ENCODE measurements at regions not wholly inside any gene's neighbourhood (a gene's known extent, or its start where the extent isn't known, plus 50 kb on each side); places are given as distances from the start of the nearest gene placed in this dataset.

DNA sequence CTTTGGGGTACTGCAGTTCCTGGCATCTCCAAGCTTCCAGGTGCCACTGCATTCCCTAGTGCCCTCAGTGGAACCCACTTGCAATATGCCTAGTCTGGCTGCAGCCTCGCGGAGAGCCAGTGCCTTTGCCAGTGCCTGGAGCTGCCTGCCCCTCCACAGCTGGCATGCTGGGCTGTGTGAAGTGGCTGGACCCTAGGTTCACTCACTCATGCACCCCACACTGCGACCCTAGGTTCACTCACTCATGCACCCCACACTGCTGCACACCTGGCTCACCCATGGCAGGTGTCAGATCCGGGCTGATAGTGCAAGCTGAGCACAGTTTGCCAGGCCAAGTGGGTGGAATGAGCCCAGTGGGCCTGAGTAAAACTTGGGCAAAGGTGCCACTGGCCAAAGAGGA is 253.0 kb upstream of the NDST4 start:
- no peak overlapping the region for H3K4me3 ChIP-seq (ENCODE audit: low read depth, low read length)
- POLR2A ChIA-PET: no interaction called here
- CTCF ChIA-PET: no interaction called here

DNA sequence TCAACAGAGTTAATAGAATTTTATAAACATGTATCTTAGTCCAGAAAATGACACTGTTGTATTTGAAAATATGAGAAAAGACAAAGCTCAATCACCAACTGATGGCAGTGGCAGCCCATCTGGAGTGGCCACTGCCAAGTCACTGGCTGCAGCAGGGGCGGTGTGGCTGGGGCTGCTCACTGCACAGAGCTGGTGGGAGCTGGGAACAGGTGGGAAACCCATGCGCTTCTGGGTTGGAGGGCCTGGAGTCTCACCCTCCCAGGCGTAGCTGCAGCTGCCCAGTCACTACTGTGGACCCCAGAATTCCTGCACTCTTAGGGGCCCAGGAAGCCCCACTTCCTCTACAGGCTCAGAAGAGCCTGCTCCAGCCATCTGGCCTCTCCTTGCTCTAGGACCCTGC is 251.8 kb upstream of the NDST4 start:
- ChIA-PET CTCF (no interaction called here), POLR2A (no interaction called here)
- H3K4me3 ChIP-seq (ENCODE audit: low read depth, low read length): no peak overlapping the region
- DNase-seq (ENCODE audit: low read depth, low spot score): no peak
- TF ChIP-seq, protein P1, sequence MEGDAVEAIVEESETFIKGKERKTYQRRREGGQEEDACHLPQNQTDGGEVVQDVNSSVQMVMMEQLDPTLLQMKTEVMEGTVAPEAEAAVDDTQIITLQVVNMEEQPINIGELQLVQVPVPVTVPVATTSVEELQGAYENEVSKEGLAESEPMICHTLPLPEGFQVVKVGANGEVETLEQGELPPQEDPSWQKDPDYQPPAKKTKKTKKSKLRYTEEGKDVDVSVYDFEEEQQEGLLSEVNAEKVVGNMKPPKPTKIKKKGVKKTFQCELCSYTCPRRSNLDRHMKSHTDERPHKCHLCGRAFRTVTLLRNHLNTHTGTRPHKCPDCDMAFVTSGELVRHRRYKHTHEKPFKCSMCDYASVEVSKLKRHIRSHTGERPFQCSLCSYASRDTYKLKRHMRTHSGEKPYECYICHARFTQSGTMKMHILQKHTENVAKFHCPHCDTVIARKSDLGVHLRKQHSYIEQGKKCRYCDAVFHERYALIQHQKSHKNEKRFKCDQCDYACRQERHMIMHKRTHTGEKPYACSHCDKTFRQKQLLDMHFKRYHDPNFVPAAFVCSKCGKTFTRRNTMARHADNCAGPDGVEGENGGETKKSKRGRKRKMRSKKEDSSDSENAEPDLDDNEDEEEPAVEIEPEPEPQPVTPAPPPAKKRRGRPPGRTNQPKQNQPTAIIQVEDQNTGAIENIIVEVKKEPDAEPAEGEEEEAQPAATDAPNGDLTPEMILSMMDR (IDR thresholded peaks at IDR 0.05; ENCODE audit: insufficient read depth, low read length, missing control alignments): no peak

More for the DNA sequence above, 253.0 kb upstream of the NDST4 start:
- TF ChIP-seq, protein P1 (IDR thresholded peaks at IDR 0.05; ENCODE audit: insufficient read depth, low read length, missing control alignments): no peak
- DNase-seq (ENCODE audit: low read depth, low spot score): no peak

DNA sequence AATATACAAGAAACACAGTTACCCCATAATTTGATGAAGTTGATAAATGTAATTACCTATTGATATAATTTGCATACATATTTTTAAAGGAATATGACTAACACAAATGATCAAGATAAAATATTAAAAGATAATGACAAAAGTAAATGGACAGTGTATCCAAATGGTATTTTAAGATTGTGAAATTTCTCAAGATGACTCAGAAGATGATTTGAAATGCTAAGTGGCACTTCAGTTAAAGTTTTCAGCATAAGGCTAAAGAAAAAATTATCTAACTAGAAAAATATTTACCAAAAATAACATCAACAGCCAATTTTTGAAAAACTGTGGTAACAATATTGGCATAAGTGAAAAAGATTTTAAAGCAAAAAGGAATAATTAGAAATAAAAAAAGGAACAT is 248.4 kb upstream of the NDST4 start:
- CTCF ChIA-PET: no interaction called here
- POLR2A ChIA-PET: no interaction called here
- H3K4me3 ChIP-seq (ENCODE audit: low read depth, low read length): no peak overlapping the region
- no peak for DNase-seq (ENCODE audit: low read depth, low spot score)
- TF ChIP-seq, protein P1 (IDR thresholded peaks at IDR 0.05; ENCODE audit: insufficient read depth, low read length, missing control alignments): no peak

DNA sequence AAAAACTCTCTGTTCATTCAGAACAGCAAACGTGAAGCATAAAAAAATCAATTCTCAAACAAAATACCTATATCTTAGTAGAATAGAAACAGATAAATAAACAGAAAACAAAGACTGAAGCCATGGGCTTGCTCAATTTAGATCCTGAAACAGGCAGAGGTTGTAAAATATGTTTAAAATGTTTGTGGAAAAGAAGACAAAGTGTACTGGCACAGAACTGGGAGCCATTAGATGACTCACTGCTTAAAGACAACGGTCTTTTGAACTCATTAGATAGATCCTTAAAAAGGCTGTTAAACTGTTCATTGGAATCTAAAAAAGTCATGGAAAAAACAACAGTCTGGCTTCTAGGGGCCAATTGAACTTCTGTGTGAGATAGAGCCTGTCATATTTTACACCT is 247.0 kb upstream of the NDST4 start:
- H3K4me3 ChIP-seq (ENCODE audit: low read depth, low read length): no peak overlapping the region
- ChIA-PET CTCF (no interaction called here), POLR2A (no interaction called here)
- TF ChIP-seq, protein P1 (IDR thresholded peaks at IDR 0.05; ENCODE audit: insufficient read depth, low read length, missing control alignments): no peak
- DNase-seq (ENCODE audit: low read depth, low spot score): no peak

DNA sequence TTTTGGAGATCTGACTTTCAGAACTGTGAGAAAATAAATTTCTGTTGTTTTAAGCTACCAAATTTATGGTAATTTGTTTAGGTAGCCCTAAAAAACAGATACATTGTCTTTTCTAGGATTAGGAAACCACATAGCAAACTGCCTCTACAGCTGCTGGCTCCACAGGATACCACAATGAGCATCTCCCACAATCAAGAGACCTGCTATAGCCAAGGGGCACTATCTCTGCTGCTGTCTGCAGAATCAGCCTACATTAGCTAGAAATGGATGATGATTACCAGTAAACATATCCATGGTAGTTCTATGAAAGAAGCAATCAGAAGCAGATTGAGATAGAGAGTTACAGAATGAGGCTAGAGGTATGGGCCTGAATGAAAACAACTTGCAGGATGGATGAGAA is 244.4 kb upstream of the NDST4 start:
- ChIA-PET CTCF (no interaction called here), POLR2A (no interaction called here)
- TF ChIP-seq, protein P1 (IDR thresholded peaks at IDR 0.05; ENCODE audit: insufficient read depth, low read length, missing control alignments): no peak
- DNase-seq (ENCODE audit: low read depth, low spot score): no peak
- no peak overlapping the region for H3K4me3 ChIP-seq (ENCODE audit: low read depth, low read length)

DNA sequence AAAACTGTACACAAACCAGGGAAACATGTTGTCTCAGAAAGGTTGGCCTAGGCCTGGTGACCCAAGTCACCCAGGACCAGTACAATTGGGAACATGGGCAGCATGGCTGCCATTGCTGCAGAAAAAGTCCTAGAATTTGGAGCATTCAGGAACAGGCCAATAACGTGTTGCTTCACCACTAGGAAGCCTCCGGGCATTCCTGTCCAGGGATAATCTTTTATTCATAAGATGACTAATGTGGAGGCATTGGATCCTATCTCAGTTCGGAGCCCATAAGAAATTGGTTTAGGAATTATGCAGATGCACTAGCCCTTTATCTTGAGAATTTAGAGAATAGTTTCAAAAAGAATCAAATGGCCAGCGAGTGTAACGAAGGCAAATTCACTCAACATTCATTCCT is 242.8 kb upstream of the NDST4 start:
- CTCF ChIA-PET: no interaction called here
- POLR2A ChIA-PET: no interaction called here
- H3K4me3 ChIP-seq (ENCODE audit: low read depth, low read length): no peak overlapping the region
- no peak for DNase-seq (ENCODE audit: low read depth, low spot score)
- TF ChIP-seq, protein P1 (IDR thresholded peaks at IDR 0.05; ENCODE audit: insufficient read depth, low read length, missing control alignments): no peak

All from AG04449 (cell line).